Hematopoietic multipotent progenitor cell treated with erythropoietin and hydrocortisone succinate and interleukin-3 and kit ligand, for 8 days (in vitro differentiated cells): ENCODE measurements at regions not wholly inside any gene's neighbourhood (a gene's known extent, or its start where the extent isn't known, plus 50 kb on each side); places are given as distances from the start of the nearest gene placed in this dataset.
"Not testable (repeated sequence)": the region's sequence is repeated elsewhere in the genome, so short reads cannot be mapped to it uniquely, and the experiment has no call there.

Experiments
- DNase-seq: peaks from one replicate; pipeline ENCODE4 v3.0.0-alpha.2; 2015

DNA sequence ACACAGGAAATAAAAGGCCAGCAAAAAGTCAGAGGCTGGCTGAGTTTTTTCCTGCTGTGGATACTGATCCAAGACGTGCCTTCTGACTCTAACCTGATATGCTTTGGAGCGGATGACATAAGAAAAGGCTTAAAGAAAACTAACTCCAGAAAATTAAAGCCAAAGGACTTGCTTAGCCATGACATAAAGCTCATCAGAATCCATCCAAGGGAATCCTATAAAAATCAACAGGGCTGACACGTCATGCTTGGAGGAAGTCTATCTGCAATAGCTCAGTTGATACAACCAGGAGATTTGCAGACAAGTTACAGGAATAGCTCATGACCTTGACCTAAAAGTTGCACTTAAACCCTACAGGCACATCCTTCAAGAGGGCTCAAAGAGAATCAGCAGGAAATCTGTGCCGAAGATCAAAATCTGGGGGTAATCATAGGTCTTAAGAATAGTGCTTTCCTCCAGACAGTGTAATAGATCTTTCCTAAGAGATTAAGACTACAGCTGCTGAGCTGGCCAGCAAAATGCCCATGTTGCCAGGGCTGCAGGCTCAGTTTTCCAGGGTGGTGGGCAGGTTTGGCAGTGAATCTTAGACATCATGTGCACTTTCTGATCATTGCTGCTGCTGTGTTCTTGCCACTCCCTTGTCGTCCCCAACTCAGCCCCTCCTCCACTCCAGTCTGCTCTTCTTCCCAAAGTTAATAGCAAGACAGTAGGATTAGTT lies 111.5 kb upstream of the SVIL start:
- DNase-seq: no peak

DNA sequence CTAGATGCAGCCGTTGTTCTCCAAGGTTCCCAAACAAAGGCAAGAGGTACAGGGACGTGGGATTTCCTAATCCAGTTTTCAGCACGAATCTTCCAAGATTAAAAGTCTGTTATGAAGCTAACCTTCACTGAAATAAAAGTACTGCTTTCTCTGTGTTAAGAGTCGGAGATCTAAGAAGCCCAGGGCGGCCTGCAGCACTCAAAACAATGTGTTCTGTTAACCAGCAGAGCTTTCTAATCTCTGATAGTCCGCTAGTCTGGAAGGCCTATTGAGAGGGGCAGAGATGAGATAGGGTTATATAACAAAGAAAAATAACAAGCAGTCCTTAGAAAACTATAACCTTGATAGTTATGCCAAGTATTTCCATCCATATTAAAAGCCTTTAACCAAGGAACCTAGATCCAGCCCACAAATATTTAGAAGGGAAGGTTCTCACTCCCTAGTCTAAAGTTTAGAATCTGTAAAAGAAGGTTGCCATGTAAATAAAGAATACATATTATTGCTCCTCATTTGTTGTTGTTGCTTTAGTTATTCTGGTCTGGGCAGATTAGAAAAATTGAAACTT lies 106.3 kb upstream of the SVIL start:
- DNase-seq: no peak

DNA sequence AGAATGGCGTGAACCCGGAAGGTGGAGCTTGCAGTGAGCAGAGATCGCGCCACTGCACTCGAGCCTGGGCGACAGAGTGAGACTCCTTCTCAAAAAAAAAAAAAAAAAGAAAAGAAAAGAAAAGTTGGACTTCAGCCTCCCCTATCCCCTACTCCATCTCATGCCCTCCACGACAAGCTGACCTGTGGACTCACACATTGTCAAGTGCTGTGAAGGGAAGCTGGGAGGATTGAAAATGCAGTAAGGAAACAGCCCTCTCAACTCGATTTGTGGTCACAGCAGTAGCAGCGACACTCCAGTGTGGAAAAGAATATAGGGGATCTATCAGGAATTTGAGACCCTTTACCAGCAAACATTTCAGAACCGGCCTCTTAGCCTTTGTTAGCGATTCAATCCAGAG lies 103.6 kb upstream of the SVIL start:
- no peak for DNase-seq

DNA sequence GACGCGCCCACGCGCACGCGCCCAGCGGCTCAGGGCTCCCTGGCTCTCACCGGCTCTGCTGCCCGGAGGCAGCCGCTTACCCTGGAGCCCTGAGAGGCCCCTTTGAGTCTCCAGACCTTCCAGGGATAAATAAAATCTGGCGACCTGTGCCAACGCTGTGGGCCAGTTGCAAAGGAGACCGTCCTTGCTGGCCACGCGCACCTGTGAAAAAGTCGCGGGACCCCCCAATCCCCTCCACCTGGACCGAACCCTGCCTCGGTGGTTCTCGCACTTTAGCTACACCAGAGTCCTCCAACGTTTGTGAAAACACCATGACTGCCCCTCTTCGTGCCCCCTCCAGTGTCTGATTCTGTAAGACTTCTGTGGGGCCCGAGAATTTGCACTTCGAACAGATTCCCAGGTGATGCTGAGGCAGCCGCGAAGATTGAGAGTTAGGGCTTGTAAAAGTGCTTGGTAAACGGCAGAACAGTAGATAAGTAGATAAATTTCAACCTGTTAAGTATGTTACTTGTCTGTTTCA lies 102.4 kb upstream of the SVIL start:
- DNase-seq: no peak

DNA sequence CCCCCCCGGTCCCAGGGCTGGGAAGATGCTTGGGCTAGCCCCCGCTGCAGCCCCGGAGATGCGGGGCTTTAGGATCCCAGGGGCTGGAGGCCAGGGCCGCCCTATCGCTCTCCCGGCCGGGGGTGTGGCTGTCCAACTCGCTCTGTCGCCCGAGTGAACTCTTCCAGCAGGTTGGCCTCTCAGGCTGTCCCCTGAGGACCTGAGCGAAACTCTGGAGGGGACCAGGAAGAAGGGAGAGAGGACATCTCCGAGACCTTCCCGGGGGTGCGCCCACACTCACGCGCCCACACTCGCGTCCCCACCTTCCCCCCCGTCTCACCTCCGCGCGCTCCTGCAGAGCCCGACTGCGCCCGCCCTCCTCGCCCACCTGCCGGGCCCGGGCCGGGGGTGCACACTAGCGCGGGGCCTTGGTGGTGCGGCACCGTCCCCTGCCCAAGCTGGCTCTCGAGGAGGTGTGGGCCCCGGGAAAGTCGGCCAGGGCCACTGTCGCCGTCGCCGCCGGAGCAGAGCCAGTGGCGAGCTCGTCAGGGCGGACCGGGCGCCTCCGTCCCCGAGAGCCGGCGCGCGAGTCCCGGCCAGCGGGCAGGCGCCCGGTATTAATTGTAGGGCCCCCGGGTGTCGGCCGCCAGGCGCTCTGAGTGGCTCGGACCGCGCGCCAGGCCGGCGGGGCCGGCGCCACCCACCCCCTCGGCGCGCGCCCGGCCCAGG lies 101.7 kb upstream of the SVIL start:
- DNase-seq: no peak

DNA sequence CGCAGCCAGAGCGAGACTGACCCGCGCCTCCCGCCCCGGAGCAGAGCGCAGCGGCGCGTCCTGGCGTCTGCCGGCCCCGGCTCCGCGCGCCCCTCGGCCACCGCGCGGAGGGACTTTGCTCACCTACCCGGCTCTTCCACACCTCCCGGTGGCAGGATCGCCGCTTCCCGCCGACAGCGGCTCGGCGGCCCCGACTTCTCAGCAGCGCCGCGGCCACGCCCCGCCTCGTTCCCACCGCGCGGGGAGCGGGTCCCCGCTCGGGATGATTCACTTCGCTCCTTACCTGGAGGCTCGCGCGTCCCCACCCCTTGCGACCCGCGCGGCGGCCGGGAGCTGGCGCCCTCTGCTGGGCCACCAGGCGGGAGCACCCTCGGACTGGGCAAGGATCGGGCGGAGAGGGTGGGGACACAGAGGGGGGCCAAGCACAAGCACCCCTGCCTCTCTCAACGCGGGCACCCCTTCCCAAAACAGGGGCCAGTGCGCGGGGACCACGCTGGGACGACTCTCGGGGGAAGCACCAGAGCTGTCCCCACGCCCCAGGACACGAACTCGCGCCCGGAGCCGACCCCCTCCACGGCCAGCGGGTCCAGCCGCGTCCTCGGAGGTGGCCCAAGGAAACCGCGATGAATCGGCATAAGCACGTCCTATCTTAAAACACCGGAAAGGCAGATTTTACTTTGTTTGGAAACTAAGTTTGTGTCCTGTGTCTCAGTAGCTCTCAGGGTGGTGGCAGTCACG lies 101.0 kb upstream of the SVIL start:
- peak; percentile 34 for DNase-seq

DNA sequence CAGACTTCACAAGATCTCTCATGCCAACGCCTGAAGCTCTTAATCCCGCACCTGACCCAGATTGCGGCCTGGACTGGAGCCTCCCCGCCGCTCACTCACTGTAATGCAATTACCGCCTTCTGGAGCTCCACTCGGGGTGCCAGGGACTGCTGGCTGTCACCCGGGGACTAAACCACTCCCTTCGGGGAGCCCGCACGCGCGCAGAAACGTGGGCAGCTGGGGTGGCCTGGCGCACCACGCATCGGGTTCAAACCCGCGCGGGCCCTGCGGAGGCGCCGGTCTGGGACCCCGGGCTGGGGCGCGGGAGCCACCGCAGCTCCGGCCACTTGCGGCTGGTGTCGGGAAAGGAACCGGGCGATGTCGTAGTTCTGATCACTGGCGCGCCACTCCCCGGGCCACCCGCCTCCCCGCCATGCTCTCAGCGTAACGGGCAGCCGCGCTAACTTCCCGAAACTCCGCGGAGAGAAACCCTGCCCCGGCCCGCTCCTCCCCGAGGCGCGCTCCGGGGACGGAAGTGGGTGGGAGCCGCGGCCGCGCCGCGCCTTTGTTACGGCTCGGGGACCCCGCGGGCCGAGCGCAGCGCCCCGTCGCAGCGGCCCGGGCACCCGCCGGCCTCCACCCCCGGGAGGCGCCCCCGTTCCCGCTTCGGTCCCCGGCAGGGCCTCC lies 100.3 kb upstream of the SVIL start:
- peak; percentile 4 for DNase-seq

DNA sequence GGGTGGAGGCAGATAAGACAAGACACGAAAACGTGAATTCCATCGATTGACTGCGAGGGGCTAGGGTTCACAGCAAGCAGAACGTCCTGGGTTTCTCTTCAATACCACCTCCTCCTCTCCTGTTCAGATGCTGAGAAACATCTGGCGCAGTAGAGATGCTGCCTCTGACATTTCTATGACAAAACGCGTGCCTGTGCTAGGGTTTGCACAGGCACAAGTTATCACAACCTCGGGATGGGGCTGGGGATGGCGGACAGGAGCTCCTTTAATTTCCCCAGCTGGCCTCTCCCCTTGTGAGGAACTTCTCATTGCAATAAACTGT lies 99.8 kb upstream of the SVIL start:
- DNase-seq: no peak

DNA sequence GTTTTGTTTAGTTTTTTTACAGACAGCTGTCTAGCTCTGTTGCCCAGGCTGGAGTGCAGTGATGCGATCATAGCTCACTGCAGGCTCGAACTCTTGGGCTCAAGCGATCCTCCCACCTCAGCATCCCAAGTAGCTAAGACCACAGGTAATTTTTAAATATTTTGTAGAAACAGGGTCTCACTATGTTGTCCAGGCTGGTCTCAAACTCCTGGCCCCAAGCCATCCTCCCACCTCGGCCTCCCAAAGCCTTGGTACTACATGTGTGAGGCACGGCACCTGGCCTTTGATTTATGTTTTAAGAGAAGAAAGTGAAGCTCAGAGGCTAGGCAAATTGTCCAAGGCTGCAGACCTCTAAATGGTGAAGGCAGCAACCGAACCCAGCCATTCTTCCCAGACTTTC lies 98.6 kb upstream of the SVIL start:
- no peak for DNase-seq

DNA sequence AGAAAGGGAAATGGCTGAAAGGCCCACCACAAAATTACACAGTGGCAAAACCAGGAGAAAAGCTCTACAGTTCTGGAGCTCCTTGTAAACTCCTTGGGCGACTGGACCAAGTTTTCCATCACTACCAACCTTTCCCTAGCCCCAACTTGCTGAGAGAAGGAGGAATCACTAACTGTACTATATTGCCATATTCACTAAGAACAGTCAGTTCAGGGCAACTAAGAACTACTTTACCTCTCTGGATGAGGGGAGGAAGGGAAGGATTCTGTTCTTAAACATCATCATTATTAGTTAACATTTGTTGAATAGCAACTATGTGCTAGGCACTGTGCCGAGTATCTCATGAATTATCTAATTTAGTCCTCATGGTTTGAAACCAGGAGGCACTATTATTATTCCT lies 98.1 kb upstream of the SVIL start:
- no peak for DNase-seq

DNA sequence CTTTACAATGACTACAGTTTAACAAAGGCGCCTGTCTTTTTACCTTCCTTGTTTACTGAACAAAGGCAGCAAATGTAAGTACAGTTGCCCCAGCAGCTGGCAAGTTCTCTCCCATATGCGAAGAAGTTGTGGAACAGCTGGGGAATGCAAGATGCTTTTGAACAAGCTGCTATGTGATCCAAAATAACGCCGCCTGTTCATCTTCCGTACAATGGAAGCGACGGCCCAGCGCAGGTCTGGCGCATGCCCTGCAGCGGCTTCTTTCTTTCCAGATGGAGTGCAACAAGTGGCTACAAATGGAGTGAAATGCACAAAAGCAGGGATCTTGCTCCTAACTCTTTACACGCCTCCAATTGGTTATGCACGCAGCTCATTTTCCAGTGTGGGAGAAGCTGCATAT lies 97.0 kb upstream of the SVIL start:
- no peak for DNase-seq

DNA sequence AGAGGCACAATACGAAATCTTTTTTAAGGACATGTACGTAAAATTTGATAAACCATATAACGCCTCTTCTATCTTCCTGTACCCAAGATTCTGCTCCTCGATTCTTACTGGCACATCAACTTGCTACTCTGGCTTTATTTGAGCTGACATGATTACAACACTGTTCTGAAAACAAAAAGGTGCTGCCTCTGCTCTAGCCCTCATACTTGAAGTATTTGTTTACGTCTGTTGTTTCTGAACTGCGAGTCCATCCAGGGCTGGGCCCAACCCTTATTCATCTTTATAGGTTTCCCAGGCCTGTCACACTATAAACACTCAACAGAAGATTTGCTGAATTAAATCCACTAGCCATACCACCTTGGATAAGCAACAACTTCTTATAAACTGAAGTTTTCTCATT lies 96.2 kb upstream of the SVIL start:
- DNase-seq: no peak

DNA sequence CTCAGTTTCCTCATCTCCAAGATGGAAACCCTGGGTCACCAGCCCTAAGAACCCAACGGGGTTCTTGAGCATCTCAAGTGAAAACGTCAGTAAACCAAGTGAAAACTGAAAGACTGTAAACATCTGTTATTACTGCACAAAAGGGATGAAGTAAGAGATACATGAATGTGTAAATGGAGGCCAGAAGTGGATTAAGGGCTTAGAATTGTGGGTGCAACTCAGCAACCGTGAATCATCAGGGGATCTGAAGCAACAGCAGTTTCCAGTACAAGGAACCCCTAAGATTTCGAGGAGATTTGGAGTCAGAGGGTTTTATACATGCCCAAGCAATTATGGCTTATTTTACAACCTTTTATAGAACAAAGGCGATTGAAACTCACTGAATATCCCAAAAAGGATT lies 95.7 kb upstream of the SVIL start:
- DNase-seq: no peak

DNA sequence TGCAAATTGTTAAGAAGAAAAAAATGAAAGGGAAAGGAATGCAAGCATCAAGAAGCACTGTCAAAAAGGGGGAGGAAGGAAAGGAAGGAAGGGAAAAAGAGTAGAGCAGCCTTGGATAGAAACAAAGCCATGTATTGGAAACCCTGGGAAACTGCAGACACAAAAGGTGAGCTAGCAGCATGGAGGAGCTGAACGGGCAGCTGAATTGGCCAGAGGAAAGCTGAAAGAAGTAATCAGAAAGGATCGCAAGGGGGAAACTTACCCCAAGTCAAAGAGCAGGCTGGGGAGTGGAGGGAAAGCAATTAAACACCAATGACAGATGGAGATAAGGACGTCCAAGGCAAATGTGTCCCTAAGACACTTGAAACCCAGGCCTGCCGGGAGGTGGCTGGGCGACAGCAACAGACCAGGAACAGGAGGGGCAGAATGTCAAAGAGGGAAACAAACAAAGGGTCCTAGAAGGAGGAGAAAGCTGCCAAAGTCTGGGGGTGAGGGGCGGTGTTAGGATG lies 93.8 kb upstream of the SVIL start:
- DNase-seq: no peak

DNA sequence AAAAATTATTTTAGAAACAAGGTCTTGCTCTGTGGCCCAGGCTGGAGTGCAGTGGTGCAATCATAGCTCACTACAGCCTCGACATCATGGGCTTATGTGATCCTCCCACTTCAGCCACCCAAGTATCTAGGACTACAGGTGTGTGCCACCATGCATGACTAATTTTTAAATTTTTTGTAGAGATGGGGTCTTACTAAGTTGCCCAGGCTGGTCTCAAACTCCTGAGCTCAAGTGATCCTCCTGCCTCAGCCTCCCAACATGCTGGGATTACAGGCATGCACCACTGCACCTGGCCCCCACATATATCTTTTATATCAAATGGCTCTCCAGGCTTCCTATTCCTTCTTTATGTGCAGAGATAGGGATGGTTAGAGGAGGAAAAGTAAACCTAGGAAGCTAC lies 91.2 kb upstream of the SVIL start:
- DNase-seq: not testable (repeated sequence)

DNA sequence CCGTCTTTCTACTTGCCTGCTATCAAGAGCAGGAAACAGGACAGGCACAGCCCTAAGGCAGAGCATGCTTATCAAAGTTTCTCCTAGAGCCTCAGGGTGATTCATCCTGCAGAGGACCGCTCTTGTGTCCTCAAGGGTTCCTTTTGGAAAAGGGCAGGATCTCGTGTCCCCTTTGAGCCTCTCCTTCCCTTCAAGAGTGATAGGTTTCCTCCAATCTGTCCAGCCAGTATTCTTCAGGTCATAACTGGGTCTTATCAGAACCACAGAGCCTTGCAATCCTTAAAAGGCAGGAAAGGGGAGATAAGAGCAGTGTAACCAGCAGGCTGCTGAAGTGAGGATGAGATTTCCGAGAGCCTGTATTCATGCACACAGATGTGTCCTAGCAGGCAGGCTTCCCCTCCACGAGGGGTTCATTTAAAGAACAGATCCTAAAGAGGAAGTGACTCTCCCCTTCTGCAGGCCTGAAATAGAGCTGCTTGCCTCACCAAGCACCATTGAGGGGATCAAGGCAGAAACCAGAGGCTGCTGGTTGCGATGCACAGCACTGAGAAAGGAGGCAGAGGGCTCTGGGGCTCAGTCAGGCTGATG lies 90.5 kb upstream of the SVIL start:
- peak; percentile 5 for DNase-seq

DNA sequence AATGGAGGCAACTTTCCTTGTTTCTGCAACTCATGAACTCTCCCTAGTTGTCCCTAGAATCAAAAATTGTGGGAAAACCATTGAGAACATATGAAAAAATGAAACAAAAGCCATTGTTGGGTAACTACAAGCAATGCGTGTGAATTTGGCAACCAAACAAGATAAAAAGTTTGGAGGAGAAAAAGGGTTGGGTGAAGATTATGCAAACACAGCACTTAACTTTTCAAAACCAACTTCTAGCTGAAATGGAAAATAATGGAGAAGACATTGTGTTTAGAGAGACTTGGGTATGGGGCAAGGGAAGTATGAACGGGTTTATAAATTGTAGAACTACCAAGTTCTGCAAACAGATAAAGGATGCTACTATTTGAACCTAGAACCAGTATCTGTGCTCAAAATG lies 89.0 kb upstream of the SVIL start:
- no peak for DNase-seq

DNA sequence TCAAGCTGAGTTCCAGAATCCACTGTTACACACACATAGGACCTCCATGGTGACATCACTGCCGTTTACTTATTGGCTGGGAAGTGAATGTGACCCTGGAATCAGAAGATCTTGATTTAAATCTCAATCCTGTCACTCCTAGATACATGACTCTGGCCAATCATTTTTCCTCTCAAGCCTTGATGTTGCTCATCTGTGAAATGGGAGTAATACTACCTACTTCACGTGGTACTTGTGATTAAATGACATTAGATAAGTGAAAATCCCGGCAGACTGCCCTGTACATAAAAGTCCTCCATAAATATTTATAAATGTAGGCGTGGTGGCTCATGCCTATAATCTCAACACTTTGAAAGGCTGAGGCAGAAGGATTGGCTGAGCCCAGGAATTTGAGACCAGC lies 88.0 kb upstream of the SVIL start:
- DNase-seq: no peak

DNA sequence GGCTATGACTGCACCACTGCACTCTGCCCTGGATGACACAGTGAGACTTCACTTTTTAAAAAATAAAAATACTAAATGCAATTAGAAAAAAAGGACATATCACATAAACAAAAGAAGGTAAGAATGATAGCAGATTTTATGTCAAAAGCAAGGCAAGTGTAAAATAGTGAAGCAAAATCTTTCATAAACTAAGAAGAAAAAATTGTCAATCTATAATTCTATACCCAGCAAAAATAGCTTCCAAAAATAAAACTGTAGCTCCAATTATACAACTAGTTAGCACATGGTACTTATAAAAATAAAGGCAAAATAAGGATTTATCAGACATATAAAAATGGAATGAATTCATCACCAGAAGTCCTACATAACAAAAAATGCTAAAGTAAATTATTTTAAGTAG lies 85.4 kb upstream of the SVIL start:
- no peak for DNase-seq

DNA sequence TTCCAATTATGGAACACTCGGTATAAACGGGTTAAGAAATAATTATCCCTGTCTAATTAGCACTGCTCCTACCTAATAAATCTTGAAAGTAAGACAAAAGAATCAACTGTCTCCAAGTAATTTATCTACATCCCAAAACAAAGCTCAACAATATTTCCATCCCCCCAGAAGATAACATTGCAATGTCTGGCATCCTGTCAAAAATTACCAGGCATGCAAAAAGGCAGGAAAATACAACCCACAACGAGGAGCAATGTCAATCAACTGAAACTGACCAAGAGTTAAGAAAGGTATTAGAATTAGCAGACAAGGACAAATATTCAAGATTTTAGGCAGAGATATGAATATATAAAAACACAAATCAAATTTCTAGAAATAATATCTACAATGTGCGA lies 84.5 kb upstream of the SVIL start:
- DNase-seq: no peak

DNA sequence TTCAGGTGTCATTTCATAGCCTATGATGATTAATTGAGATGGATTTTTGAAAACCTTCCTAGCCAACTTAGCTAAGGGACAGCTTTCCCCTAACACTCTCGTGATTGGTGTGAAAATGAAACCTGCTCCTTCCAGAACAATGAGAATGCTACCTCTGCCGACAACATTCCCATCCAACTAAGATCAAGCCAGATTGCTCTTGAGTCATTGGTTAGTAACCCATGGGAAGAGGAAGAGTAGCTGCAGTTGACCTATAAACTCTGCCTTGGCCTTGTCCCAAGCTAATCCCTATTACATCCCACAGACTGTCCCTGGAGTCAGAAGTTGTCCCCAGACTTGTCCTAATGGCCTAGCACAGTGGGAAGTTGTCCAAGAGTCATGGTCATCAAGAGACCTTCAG lies 80.5 kb upstream of the SVIL start:
- DNase-seq: no peak

DNA sequence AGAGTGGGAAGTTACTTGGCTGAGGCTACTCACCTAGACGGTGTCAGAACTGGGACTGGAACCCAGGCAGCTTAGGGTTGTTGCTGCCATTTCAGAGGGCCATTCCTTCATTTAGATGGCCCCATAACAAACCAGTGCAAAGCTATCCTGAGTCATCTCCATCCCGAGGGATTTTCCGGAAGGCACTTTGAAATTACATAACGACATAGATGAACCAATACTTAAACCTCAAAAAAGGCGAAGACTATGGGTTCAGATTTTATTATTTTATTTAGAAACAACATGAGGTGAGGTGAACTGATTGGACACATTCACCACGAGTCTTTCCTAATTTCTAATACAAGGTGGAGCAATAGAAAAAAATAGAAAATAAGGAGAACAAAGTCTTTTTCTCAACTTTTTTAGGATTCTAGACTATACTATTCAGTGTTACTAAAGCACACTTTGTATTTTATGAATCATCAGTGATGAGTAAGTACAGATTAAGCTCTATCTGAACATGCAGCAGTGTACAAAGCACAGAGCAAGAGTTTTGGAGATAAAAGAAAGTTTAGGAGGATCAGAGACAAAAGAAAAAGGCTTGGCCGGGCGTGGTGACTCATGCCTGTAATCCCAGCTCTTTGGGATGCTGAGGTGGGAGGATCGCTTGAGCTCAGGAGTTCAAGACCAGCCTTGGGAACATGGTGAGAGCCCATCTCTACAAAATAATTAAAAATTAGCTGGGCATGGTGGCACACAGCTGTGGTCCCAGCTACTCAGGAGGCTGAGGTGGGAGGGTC lies 79.5 kb upstream of the SVIL start:
- DNase-seq: no peak
